ENCODE measurements at regions not wholly inside any gene's neighbourhood (a gene's known extent, or its start where the extent isn't known, plus 50 kb on each side); places are given as distances from the start of the nearest gene placed in this dataset.

- Histone ChIP-seq H3K4me1 (ENCODE audit: control insufficient read depth in 1 of 2, insufficient read depth in 2 of 2, low read length in 2 of 2) (peaks cover 0 to 3% of the 10 kb centered on the region in 2 donors), H3K36me3 (ENCODE audit: control insufficient read depth in 1 of 2, insufficient read depth in 2 of 2, low read length in 1 of 2) (no peaks in the 10 kb centered on the region), H3K9me3 (ENCODE audit: control insufficient read depth, low read length) (no peaks in the 10 kb centered on the region), H3K27ac (ENCODE audit: low read depth in 1 of 2, low read length in 2 of 2) (no peak overlapping the region), H3K27me3 (ENCODE audit: control insufficient read depth in 1 of 2, insufficient read depth in 2 of 2, low read length in 1 of 2) (no peaks in the 10 kb centered on the region), H3K4me3 (ENCODE audit: low read length in 2 of 2) (no peak overlapping the region)
- DNase-seq (no peak), ATAC-seq (ENCODE audit: low FRiP score) (no peak)
- WGBS, 2 donors, result 90 to 95% methylated on average over 1 of the region's 1 CpG
- intact Hi-C loops (cut with DNase I), result no loop called here
Observed at GRCh38 chr6:104644848-104645247, 214.9 kb downstream of the HACE1 start.

GRCh38 chr6:104642871-104643270 lies 216.8 kb downstream of the HACE1 start:
- no peak for ATAC-seq (ENCODE audit: low FRiP score)
- DNase-seq, result no peak
- Histone ChIP-seq H3K27ac (ENCODE audit: low read depth in 1 of 2, low read length in 2 of 2) (no peak overlapping the region), H3K4me3 (ENCODE audit: low read length in 2 of 2) (no peak overlapping the region), H3K9me3 (ENCODE audit: control insufficient read depth, low read length) (no peaks in the 10 kb centered on the region), H3K4me1 (ENCODE audit: control insufficient read depth in 1 of 2, insufficient read depth in 2 of 2, low read length in 2 of 2) (peaks cover 0 to 3% of the 10 kb centered on the region in 2 donors), H3K36me3 (ENCODE audit: control insufficient read depth in 1 of 2, insufficient read depth in 2 of 2, low read length in 1 of 2) (no peaks in the 10 kb centered on the region), H3K27me3 (ENCODE audit: control insufficient read depth in 1 of 2, insufficient read depth in 2 of 2, low read length in 1 of 2) (no peaks in the 10 kb centered on the region)
- WGBS, 2 donors, result 64% methylated on average over 2 of the region's 2 CpGs
- intact Hi-C loops (cut with DNase I), result no loop called here

DNA sequence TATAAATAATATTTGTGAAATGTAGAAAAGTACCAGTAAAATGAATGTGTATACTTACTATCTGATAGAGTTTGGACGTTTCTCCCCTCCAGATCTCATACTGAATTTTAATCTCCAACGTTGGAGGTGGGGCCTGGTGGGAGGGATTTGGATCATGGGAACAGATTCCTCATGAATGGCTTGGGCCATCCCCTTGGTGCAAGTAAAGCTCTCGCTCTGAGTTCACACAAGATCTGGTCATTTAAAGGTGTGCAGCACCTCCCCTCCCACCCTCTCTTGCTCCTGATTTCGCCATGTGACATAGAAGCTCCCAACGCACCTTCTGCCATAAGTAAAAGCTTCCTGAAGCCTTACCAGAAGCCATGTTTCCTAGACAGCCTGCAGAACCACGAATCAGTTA lies 219.0 kb downstream of the HACE1 start:
- Histone ChIP-seq H3K4me3 (ENCODE audit: low read length in 2 of 2) (no peak overlapping the region), H3K27me3 (ENCODE audit: control insufficient read depth in 1 of 2, insufficient read depth in 2 of 2, low read length in 1 of 2) (no peaks in the 10 kb centered on the region), H3K36me3 (ENCODE audit: control insufficient read depth in 1 of 2, insufficient read depth in 2 of 2, low read length in 1 of 2) (no peaks in the 10 kb centered on the region), H3K27ac (ENCODE audit: low read depth in 1 of 2, low read length in 2 of 2) (no peak overlapping the region), H3K9me3 (ENCODE audit: control insufficient read depth, low read length) (no peaks in the 10 kb centered on the region), H3K4me1 (ENCODE audit: control insufficient read depth in 1 of 2, insufficient read depth in 2 of 2, low read length in 2 of 2) (peaks cover 0 to 3% of the 10 kb centered on the region in 2 donors)
- ATAC-seq (ENCODE audit: low FRiP score) (no peak), DNase-seq (no peak)
- 80 to 86% methylated on average over 6 of the region's 6 CpGs for WGBS, 2 donors
- intact Hi-C loops (cut with DNase I), result no loop called here

DNA sequence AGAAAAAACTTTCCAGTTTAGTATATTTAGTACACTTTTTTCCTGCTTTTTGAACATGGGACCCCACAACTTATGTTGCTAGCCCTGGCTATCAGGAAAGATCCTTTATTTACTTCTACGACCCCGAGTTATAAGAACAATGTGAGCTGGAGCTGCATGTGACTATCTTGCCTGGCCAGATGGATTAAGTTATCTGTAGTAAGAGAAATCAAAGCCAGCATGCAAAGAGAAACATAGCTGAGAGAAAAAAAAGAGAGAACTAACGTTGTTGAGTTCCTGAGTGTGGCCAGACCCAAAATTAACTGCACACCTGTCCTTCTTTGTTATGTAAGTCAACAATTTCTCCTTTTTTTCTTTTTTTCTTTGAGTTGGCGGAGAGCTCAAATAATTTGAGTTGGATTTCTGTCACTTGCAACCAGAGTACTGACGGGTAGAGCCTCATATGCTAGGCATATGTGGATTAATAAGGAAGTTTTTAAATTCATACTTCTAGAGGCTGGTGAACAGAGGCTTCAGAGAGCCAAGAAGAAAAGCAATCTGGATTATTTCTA lies 219.5 kb downstream of the HACE1 start:
- Histone ChIP-seq H3K4me1 (ENCODE audit: control insufficient read depth in 1 of 2, insufficient read depth in 2 of 2, low read length in 2 of 2) (peaks cover 0 to 3% of the 10 kb centered on the region in 2 donors), H3K9me3 (ENCODE audit: control insufficient read depth, low read length) (no peaks in the 10 kb centered on the region), H3K27me3 (ENCODE audit: control insufficient read depth in 1 of 2, insufficient read depth in 2 of 2, low read length in 1 of 2) (no peaks in the 10 kb centered on the region), H3K4me3 (ENCODE audit: low read length in 2 of 2) (no peak overlapping the region), H3K36me3 (ENCODE audit: control insufficient read depth in 1 of 2, insufficient read depth in 2 of 2, low read length in 1 of 2) (no peaks in the 10 kb centered on the region), H3K27ac (ENCODE audit: low read depth in 1 of 2, low read length in 2 of 2) (no peak overlapping the region)
- intact Hi-C loops (cut with DNase I), result no loop called here
- no peak for DNase-seq
- ATAC-seq (ENCODE audit: low FRiP score), result no peak
- 43 to 46% methylated on average over 5 of the region's 5 CpGs for WGBS, 2 donors

DNA sequence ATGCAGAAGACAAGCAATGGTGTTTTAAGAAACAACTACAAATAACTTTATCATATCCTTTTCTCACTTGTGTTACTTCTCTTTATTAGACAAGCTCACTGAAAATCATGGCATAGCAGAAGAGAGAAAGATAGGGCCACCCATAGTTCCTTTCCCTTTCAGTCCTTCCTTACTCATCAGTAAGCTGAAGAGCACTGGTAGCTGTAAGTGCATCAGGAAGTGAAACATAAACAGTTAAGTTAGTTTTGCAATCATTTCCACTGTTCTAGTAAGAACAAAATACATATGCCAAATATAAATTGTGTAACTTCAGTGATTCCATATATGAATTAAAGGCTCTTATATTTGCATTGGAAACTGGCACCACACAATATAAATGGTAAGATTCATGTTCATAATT lies 220.1 kb downstream of the HACE1 start:
- Histone ChIP-seq H3K4me1 (ENCODE audit: control insufficient read depth in 1 of 2, insufficient read depth in 2 of 2, low read length in 2 of 2) (peaks cover 0 to 3% of the 10 kb centered on the region in 2 donors), H3K4me3 (ENCODE audit: low read length in 2 of 2) (no peak overlapping the region), H3K27me3 (ENCODE audit: control insufficient read depth in 1 of 2, insufficient read depth in 2 of 2, low read length in 1 of 2) (no peaks in the 10 kb centered on the region), H3K27ac (ENCODE audit: low read depth in 1 of 2, low read length in 2 of 2) (no peak overlapping the region), H3K36me3 (ENCODE audit: control insufficient read depth in 1 of 2, insufficient read depth in 2 of 2, low read length in 1 of 2) (no peaks in the 10 kb centered on the region), H3K9me3 (ENCODE audit: control insufficient read depth, low read length) (no peaks in the 10 kb centered on the region)
- intact Hi-C loops (cut with DNase I), result no loop called here
- ATAC-seq (ENCODE audit: low FRiP score) (no peak), DNase-seq (no peak)

- H3K27ac ChIP-seq (ENCODE audit: low read depth in 1 of 2, low read length in 2 of 2), result no peak overlapping the region
- peak; percentile 67 for ATAC-seq (ENCODE audit: low FRiP score)
Observed at GRCh38 chr6:104638841-104639290, 220.9 kb downstream of the HACE1 start.

DNA sequence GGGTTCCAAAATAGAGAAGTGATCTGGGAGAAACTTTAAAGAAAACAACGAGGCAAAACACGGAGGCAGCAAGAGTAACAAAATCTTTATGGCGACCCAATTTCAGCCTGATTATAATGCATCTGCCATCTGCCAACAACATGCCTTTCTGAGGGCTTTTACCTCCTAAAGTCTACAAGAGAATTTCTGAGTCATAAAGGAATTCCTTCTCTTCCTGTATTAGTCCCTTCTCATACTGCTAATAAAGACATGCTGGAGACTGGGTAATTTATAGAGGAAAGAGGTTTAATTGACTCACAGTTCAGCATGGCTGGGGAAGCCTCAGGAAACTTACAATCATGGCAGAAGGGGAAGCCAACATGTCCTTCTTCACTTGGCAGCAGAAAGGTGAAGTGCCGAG lies 226.6 kb downstream of the HACE1 start:
- WGBS, 2 donors, result 59 to 65% methylated on average over 4 of the region's 4 CpGs
- intact Hi-C loops (cut with DNase I), result no loop called here
- no peak for ATAC-seq (ENCODE audit: low FRiP score)

More at GRCh38 chr6:104638841-104639290, 220.9 kb downstream of the HACE1 start:
- Histone ChIP-seq H3K9me3 (ENCODE audit: control insufficient read depth, low read length) (no peaks in the 10 kb centered on the region), H3K27me3 (ENCODE audit: control insufficient read depth in 1 of 2, insufficient read depth in 2 of 2, low read length in 1 of 2) (no peaks in the 10 kb centered on the region), H3K36me3 (ENCODE audit: control insufficient read depth in 1 of 2, insufficient read depth in 2 of 2, low read length in 1 of 2) (no peaks in the 10 kb centered on the region), H3K4me3 (ENCODE audit: low read length in 2 of 2) (no peak overlapping the region), H3K4me1 (ENCODE audit: control insufficient read depth in 1 of 2, insufficient read depth in 2 of 2, low read length in 2 of 2) (peaks cover 0 to 3% of the 10 kb centered on the region in 2 donors)
- DNase-seq, result no peak
- intact Hi-C loops (cut with DNase I), result no loop called here
- WGBS, 2 donors, result 67 to 77% methylated on average over 4 of the region's 4 CpGs

DNA sequence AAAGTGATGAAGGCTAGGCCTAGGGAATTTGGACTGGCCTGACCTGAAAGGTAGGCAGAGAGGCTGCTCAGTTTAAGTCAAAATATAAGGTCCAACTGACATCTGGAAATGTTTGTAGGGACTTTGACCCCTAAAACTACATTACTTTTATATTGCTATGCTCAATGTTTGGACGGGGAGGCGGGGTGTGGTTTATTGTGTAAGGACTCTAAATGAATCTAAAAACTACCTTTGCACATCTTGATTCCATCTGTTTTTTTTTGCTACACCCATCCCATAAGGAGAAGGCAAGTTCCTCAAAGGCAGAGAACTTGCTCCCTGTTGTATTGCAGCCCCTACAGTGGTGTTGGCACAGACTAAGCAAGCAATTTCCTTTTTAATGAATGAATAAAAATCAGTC lies 227.1 kb downstream of the HACE1 start:
- DNase-seq (no peak), ATAC-seq (ENCODE audit: low FRiP score) (no peak)
- H3K27me3 ChIP-seq (ENCODE audit: control insufficient read depth in 1 of 2, insufficient read depth in 2 of 2, low read length in 1 of 2), result no peaks in the 10 kb centered on the region
- intact Hi-C loops (cut with DNase I), result no loop called here
- WGBS, 2 donors, result 96 to 97% methylated on average over 2 of the region's 2 CpGs
- H3K9me3 ChIP-seq (ENCODE audit: control insufficient read depth, low read length), result no peaks in the 10 kb centered on the region
- H3K36me3 ChIP-seq (ENCODE audit: control insufficient read depth in 1 of 2, insufficient read depth in 2 of 2, low read length in 1 of 2), result no peaks in the 10 kb centered on the region
- H3K27ac ChIP-seq (ENCODE audit: low read depth in 1 of 2, low read length in 2 of 2), result no peak overlapping the region
- no peak overlapping the region for H3K4me3 ChIP-seq (ENCODE audit: low read length in 2 of 2)
- H3K4me1 ChIP-seq (ENCODE audit: control insufficient read depth in 1 of 2, insufficient read depth in 2 of 2, low read length in 2 of 2), result no peaks in the 10 kb centered on the region

More for the DNA sequence above, 226.6 kb downstream of the HACE1 start:
- Histone ChIP-seq H3K27me3 (ENCODE audit: control insufficient read depth in 1 of 2, insufficient read depth in 2 of 2, low read length in 1 of 2) (no peaks in the 10 kb centered on the region), H3K4me3 (ENCODE audit: low read length in 2 of 2) (no peak overlapping the region), H3K27ac (ENCODE audit: low read depth in 1 of 2, low read length in 2 of 2) (no peak overlapping the region), H3K36me3 (ENCODE audit: control insufficient read depth in 1 of 2, insufficient read depth in 2 of 2, low read length in 1 of 2) (no peaks in the 10 kb centered on the region), H3K9me3 (ENCODE audit: control insufficient read depth, low read length) (no peaks in the 10 kb centered on the region), H3K4me1 (ENCODE audit: control insufficient read depth in 1 of 2, insufficient read depth in 2 of 2, low read length in 2 of 2) (no peaks in the 10 kb centered on the region)
- DNase-seq, result no peak

GRCh38 chr6:104630955-104631354 lies 228.8 kb downstream of the HACE1 start:
- ATAC-seq (ENCODE audit: low FRiP score), result no peak
- Histone ChIP-seq H3K27me3 (ENCODE audit: control insufficient read depth in 1 of 2, insufficient read depth in 2 of 2, low read length in 1 of 2) (no peaks in the 10 kb centered on the region), H3K4me1 (ENCODE audit: control insufficient read depth in 1 of 2, insufficient read depth in 2 of 2, low read length in 2 of 2) (no peaks in the 10 kb centered on the region), H3K9me3 (ENCODE audit: control insufficient read depth, low read length) (no peaks in the 10 kb centered on the region), H3K27ac (ENCODE audit: low read depth in 1 of 2, low read length in 2 of 2) (no peak overlapping the region), H3K36me3 (ENCODE audit: control insufficient read depth in 1 of 2, insufficient read depth in 2 of 2, low read length in 1 of 2) (no peaks in the 10 kb centered on the region), H3K4me3 (ENCODE audit: low read length in 2 of 2) (no peak overlapping the region)
- intact Hi-C loops (cut with DNase I), result no loop called here
- DNase-seq, result no peak
